Heart right ventricle (tissue), 16 donors: ENCODE measurements at regions not wholly inside any gene's neighbourhood (a gene's known extent, or its start where the extent isn't known, plus 50 kb on each side); places are given as distances from the start of the nearest gene placed in this dataset.

Source experiments
- ATAC-seq, 8 donors: fragments of 200-7000 bp; cut with Tn5 transposase; one replicate each; pipeline ENCODE4 v1.9.1; 2020; ENCODE audit warnings: mild to moderate bottlenecking in 8 of 8, moderate library complexity in 8 of 8, moderate number of reproducible peaks in 1 of 8
- DNase-seq, 2 donors: peaks; one replicate each; pipeline ENCODE4 v3.0.0-alpha.2; 2020
- H3K27ac ChIP-seq, 10 donors: fragments of 200-600 bp; sonication (generic) in 2 of 10; one replicate each; pipeline versions ENCODE4 v1.5.0 to v1.8.0; 2020 to 2022; ENCODE audit warnings: mild to moderate bottlenecking in 3 of 10
- H3K27me3 ChIP-seq, 7 donors: fragments of 200-600 bp; one replicate each; pipeline ENCODE4 v1.8.0; 2021 to 2022; ENCODE audit warnings: mild to moderate bottlenecking in 2 of 7
- H3K36me3 ChIP-seq, 9 donors: fragments of 200-600 bp; sonication (generic) in 1 of 9; one replicate each; pipeline versions ENCODE4 v1.5.0 to v1.8.0; 2020 to 2022; ENCODE audit warnings: mild to moderate bottlenecking in 2 of 9
- H3K4me1 ChIP-seq, 9 donors: fragments of 200-600 bp; sonication (generic) in 1 of 9; one replicate each; pipeline versions ENCODE4 v1.5.0 to v1.8.0; 2020 to 2022; ENCODE audit warnings: mild to moderate bottlenecking in 4 of 9
- H3K4me3 ChIP-seq, 10 donors: fragments of 200-600 bp; sonication (generic) in 2 of 10; one replicate each; pipeline versions ENCODE4 v1.5.0 to v1.8.0; 2020 to 2022; ENCODE audit warnings: mild to moderate bottlenecking in 7 of 10, moderate library complexity in 2 of 10
- H3K9me3 ChIP-seq, 11 donors: fragments of 200-600 bp in 10 of 11; sonication (generic) in 2 of 11; one replicate each; pipeline versions ENCODE4 v1.5.0 to v1.8.0; 2013 to 2022; ENCODE audit warnings: mild to moderate bottlenecking in 2 of 11, control low read depth in 1 of 11, moderate library complexity in 1 of 11
- WGBS, 2 donors: extraction: QIAGEN DNeasy Blood & Tissue Kit; methylation state at CpG; one replicate each; pipeline ENCODE4 v1.1.7; 2013; ENCODE audit warnings: inconsistent platforms in 1 of 2; 5-methylcytosine and 5-hydroxymethylcytosine counted together
- intact Hi-C, 10 donors: fragments of 100-400 bp; cut with DNase I; formaldehyde crosslinking; loops; one replicate each; pipeline versions ENCODE4 v1.11.1 to v1.14.2; 2022
- TF ChIP-seq, protein P1 (sequence below), 9 donors: fragments of 200-600 bp; sonication (generic) in 2 of 9; IDR thresholded peaks; one replicate each; pipeline versions ENCODE4 v1.5.0 to v1.8.0; 2021 to 2022; ENCODE audit warnings: antibody characterized with exemption in 9 of 9, mild to moderate bottlenecking in 5 of 9, moderate library complexity in 1 of 9
- donor health status: Arrhythmogenic right ventricular cardiomyopathy.
- donor health status: ischemic (EF 13 %, LVEDD 7.1; RV severe dilation, severe dysfunction).
- donor health status: healthy with polysubstance abuse.
- donor health status: DM: no; HTN: yes; CAD: no.
- donor health status: DM: no; HTN: no; CAD: no.
- donor health status: ischemic (EF 25% LVEDD 6.9; RV normal size, moderate dysfunction).
- donor health status: ischemic (EF 25% LVEDD 5.7; RV mildly dilated, moderate dysfunction).
- donor health status: healthy.
- donor health status: DM: yes; HTN: yes; CAD: no.
- donor health status: Ischemic cardiomyopathy.
- donor health status: ischemic (EF 35%, LVEDD 5.7; RV mildly dilated, moderate dysfunction).
- donor health status: nonischemic (EF 11% LVEDD 7.7; RV severe dilation, severe dysfunction).
- donor health status: DM: yes; HTN: yes; CAD: no.
- donor health status: PGD.
- donor health status: ischemic (EF 29% LVEDD 5.4; RV normal size, mild dysfunction).
- donor health status: nonischemic (EF 23%, LVEDD 6.1; RV moderate dilation, normal function).

DNA sequence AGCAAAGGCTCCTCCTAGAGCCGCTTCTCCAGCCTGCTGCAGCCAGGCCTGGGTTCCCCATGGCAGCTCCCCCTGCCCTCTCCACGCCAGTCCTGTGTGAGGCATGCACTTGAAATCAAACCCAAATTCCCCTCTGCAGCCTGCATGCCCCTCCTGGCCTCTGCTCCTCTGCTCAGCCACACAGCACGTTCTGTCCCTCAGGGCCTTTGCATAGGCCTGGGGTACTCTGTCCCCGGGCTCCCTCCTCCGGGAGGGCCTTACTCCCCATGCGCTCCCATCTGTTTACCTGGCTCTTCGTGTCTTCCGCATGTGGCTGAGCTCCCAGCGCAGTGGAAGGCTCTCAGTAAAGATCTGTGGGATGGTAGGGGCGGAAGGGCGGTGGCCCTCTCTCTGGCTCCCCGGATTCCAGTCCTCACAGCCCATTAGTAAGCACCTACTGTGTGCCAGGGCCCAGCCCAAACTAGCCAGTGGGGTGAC is 203.5 kb upstream of the IER5L start:
- Histone ChIP-seq H3K9me3 (no peaks in the 10 kb centered on the region), H3K27ac (no peak overlapping the region), H3K4me3 (no peak overlapping the region), H3K4me1 (peaks cover 6 to 22% (median 17%) of the 10 kb centered on the region in 9 donors), H3K27me3 (no peaks in the 10 kb centered on the region), H3K36me3 (no peaks in the 10 kb centered on the region)
- DNase-seq (no peak), ATAC-seq (no peak)
- TF ChIP-seq, protein P1, sequence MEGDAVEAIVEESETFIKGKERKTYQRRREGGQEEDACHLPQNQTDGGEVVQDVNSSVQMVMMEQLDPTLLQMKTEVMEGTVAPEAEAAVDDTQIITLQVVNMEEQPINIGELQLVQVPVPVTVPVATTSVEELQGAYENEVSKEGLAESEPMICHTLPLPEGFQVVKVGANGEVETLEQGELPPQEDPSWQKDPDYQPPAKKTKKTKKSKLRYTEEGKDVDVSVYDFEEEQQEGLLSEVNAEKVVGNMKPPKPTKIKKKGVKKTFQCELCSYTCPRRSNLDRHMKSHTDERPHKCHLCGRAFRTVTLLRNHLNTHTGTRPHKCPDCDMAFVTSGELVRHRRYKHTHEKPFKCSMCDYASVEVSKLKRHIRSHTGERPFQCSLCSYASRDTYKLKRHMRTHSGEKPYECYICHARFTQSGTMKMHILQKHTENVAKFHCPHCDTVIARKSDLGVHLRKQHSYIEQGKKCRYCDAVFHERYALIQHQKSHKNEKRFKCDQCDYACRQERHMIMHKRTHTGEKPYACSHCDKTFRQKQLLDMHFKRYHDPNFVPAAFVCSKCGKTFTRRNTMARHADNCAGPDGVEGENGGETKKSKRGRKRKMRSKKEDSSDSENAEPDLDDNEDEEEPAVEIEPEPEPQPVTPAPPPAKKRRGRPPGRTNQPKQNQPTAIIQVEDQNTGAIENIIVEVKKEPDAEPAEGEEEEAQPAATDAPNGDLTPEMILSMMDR (IDR thresholded peaks at IDR 0.05), result no peak
- WGBS, 2 donors, result 95% methylated on average over 12 of the region's 12 CpGs
- intact Hi-C loops, result loop anchor here in 2 of 10 donors (5.0 to 10.0 kb wide), 3 partner anchors 44 to 207 kb away; partner anchors contain the start of gene IER5L (in 1 of the 2)

DNA sequence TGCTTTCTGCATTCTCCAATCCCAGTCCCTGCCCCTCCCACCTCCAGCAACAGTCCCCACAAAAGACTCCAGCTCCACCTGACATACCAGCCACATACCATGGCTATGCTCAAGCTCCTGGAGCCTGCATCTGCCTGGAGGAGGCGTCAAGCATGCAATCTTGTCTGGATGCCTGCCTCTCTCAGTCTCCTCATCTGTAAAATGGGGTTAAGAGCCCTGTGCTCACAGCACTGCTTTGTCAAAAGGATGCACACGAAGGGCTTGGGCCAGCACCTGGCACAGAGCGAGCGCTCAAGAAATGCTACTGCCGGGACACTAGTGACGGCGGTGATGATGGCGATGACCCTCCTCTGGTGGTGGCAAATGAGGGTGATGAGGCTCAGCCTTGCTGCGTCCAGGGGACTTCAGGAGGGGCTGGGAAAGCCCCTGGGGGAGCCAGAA is 202.9 kb upstream of the IER5L start:
- no peak for ATAC-seq
- no peak overlapping the region for H3K27ac ChIP-seq
- H3K36me3 ChIP-seq, result no peaks in the 10 kb centered on the region
- no peak overlapping the region for H3K4me3 ChIP-seq
- no peaks in the 10 kb centered on the region for H3K9me3 ChIP-seq
- DNase-seq, result no peak
- H3K27me3 ChIP-seq, result no peaks in the 10 kb centered on the region
- peaks cover 6 to 22% (median 17%) of the 10 kb centered on the region in 9 donors for H3K4me1 ChIP-seq
- WGBS, 2 donors, result 95 to 97% methylated on average over 9 of the region's 9 CpGs
- TF ChIP-seq, protein P1 (IDR thresholded peaks at IDR 0.05), result no peak
- intact Hi-C loops, result loop anchor here in 2 of 10 donors (5.0 to 10.0 kb wide), 3 partner anchors 44 to 206 kb away; partner anchors contain the start of gene IER5L (in 1 of the 2)

DNA sequence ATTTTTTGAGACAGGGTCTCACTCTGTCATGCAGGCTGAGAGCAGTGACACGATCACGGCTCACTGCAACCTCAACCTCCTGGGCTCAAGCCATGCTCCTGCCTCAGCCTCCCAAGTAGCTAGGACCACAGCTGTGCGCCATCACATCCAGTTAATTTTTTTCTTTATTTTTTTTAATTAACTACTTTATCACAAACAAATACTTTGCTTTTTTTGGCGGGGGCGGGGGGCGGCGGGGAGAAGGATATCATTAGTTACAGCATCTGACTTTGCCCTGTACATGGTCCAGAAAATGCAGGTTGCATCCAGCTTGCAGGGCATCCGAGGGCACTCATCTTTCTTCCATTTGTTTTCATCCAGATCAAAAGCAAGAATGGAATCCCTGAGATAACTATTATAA is 201.8 kb upstream of the IER5L start:
- intact Hi-C loops, result loop anchor here in 2 of 10 donors (5.0 to 10.0 kb wide), 3 partner anchors 43 to 205 kb away; partner anchors contain the start of gene IER5L (in 1 of the 2)
- H3K4me1 ChIP-seq, result peaks cover 6 to 22% (median 17%) of the 10 kb centered on the region in 9 donors

DNA sequence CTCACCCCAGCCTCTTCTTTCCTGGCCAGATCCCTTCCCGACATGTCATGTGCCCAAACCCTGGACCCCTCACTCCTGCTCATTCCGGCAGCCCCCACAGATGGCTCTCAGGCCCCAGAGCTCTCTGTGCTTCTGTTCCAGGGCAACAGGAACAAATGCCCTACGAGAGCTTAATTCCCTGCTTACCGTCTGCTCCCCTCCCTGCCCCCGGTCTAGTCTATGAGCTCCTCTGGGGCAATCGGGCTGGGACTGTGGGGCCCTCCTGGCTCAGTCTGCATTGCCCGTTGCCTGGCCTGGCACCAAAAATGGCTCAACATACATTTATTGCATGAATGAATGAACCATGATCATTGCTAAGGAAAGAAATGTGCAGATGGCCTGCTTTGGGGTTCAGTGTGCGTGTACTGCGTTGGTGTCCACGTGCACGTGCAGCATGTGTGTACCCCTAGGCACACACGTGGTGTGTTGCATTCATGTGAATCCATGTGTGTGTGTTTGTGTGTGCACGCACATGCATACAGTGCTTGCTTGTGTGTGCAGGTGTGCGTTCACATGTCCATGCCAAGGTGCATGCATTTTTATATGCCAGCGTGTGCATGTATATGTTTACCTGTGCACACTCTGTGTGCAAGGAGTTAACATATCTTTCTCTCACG is 201.2 kb upstream of the IER5L start:
- Histone ChIP-seq H3K36me3 (no peaks in the 10 kb centered on the region), H3K27ac (no peak overlapping the region), H3K4me3 (no peak overlapping the region), H3K27me3 (no peaks in the 10 kb centered on the region), H3K4me1 (peaks cover 6 to 22% (median 17%) of the 10 kb centered on the region in 9 donors), H3K9me3 (no peaks in the 10 kb centered on the region)
- ATAC-seq, result no peak
- WGBS, 2 donors, result 89 to 90% methylated on average over 16 of the region's 16 CpGs
- TF ChIP-seq, protein P1 (IDR thresholded peaks at IDR 0.05), result no peak
- intact Hi-C loops, result no loop called here
- DNase-seq, result no peak

More for the DNA sequence above, 201.8 kb upstream of the IER5L start:
- Histone ChIP-seq H3K27ac (no peak overlapping the region), H3K36me3 (no peaks in the 10 kb centered on the region), H3K27me3 (no peaks in the 10 kb centered on the region), H3K9me3 (no peaks in the 10 kb centered on the region), H3K4me3 (no peak overlapping the region)
- 80 to 84% methylated on average over 8 of the region's 8 CpGs for WGBS, 2 donors
- ATAC-seq (no peak), DNase-seq (no peak)
- TF ChIP-seq, protein P1 (IDR thresholded peaks at IDR 0.05), result no peak
